ENCODE measurements at regions not wholly inside any gene's neighbourhood (a gene's known extent, or its start where the extent isn't known, plus 50 kb on each side); places are given as distances from the start of the nearest gene placed in this dataset.

- no peak overlapping the region for H2BK5ac ChIP-seq (ENCODE audit: insufficient read length, low read length)
- H3K56ac ChIP-seq (ENCODE audit: insufficient read length, low read depth, low read length) = no peak overlapping the region
- H2AK5ac ChIP-seq (ENCODE audit: insufficient read length, low read length) = no peak overlapping the region
- Mint-ChIP-seq H3K9me3 (peaks cover 9 to 10% of the 10 kb centered on the region in 2 experiments; a peak in 4 of 5 replicates), H3K27me3 (ENCODE audit: low read depth) (peaks cover 4% of the 10 kb centered on the region; the same call in 1 of the 2 replicates), H3K4me1 (peaks cover 5 to 10% of the 10 kb centered on the region in 2 experiments), H3K36me3 (ENCODE audit: insufficient read depth in 1 of 3, low read depth in 3 of 3) (peaks cover 0 to 7% (median 6%) of the 10 kb centered on the region in 3 experiments; a peak in 5 of 7 replicates), H3K27ac (no peak overlapping the region), H3K4me3 (no peak overlapping the region)
- no CpG with 5 or more reads among the region's 1 CpG for WGBS (ENCODE audit: extremely low coverage, insufficient read length, low lambda C conversion rate)
- no peak overlapping the region for H2BK120ac ChIP-seq (ENCODE audit: low read depth, low read length, poor library complexity, severe bottlenecking)
- no peaks in the 10 kb centered on the region for H3K4me1 ChIP-seq (ENCODE audit: insufficient read depth, low read length)
- H3K4ac ChIP-seq (ENCODE audit: low read depth, low read length) = no peak overlapping the region
- no peak overlapping the region for H3K18ac ChIP-seq (ENCODE audit: insufficient read length, low read depth, low read length)
- no peak overlapping the region for H2AFZ ChIP-seq (ENCODE audit: low read length)
- no peak overlapping the region for H2BK12ac ChIP-seq (ENCODE audit: insufficient read length, low read depth, low read length)
- no peak overlapping the region for H2BK15ac ChIP-seq (ENCODE audit: low read depth, low read length)
- no peak overlapping the region for H3K9ac ChIP-seq (ENCODE audit: extremely low read depth, insufficient read length, low read length)
- no peak overlapping the region for H3K23ac ChIP-seq (ENCODE audit: insufficient read length, low read depth, low read length)
- no peak for TF ChIP-seq CTCF (conservative IDR thresholded peaks at IDR 0.05)
- H3K27me3 ChIP-seq (ENCODE audit: insufficient read depth, low read length) = no peaks in the 10 kb centered on the region
- H3K23me2 ChIP-seq (ENCODE audit: insufficient read length, low read depth, low read length, poor library complexity, severe bottlenecking) = no peaks in the 10 kb centered on the region
- no peak overlapping the region for H3K4me2 ChIP-seq (ENCODE audit: insufficient read depth, insufficient read length, low read length)
- no peak overlapping the region for H3K27ac ChIP-seq (ENCODE audit: insufficient read length, low read depth, low read length)
- no peak overlapping the region for H4K8ac ChIP-seq (replicated peaks; ENCODE audit: insufficient read length, low read depth, low read length)
- no peak overlapping the region for H4K91ac ChIP-seq (ENCODE audit: insufficient read length, low read depth, low read length)
- H4K20me1 ChIP-seq (ENCODE audit: control insufficient read depth, insufficient read depth, insufficient read length) = no peaks in the 10 kb centered on the region
- H3K79me2 ChIP-seq (ENCODE audit: insufficient read depth, low read length) = no peaks in the 10 kb centered on the region
- no peak overlapping the region for H2BK20ac ChIP-seq (ENCODE audit: low read depth, low read length, poor library complexity, severe bottlenecking)
- no peak overlapping the region for H3K14ac ChIP-seq (ENCODE audit: insufficient read depth, low read length)
- no peak overlapping the region for H3T11ph ChIP-seq (ENCODE audit: low read length)
- no peaks in the 10 kb centered on the region for H3K9me3 ChIP-seq (ENCODE audit: control insufficient read depth, low read depth, low read length)
- no peak for DNase-seq
- no peak overlapping the region for H4K5ac ChIP-seq (ENCODE audit: insufficient read length, low read depth, low read length)
- H3K79me1 ChIP-seq (ENCODE audit: insufficient read depth, low read depth, low read length, poor library complexity, severe bottlenecking) = no peaks in the 10 kb centered on the region
Observed at GRCh38 chr18:10354241-10354811, 100.1 kb upstream of the APCDD1 start.

All from H9 (cell line).